ENCODE measurements at regions not wholly inside any gene's neighbourhood (a gene's known extent, or its start where the extent isn't known, plus 50 kb on each side); places are given as distances from the start of the nearest gene placed in this dataset.

DNA sequence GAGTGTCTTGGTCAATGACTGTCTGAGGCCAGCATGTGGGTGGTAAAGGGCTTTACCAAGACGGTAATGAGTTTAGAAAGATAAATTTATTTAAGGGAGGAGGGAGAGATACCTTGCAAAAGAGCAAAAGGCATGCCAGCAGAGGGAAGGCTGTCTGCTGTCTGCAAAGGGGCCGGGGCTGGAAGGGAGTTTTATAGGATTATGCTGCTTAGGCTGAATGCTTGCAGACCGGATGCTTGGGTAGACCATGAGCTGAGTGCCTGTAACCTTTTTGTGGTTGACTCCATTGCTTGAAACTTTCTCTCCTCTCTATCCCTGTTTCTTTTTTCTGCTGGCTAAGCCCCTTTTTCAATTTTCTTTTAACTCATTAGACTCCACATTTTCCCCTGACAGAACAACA is 1543.0 kb downstream of the OTOL1 start:
- H3K27ac ChIP-seq (ENCODE audit: low read depth in 2 of 2, low read length in 1 of 2), result no peak overlapping the region
- no peaks in the 10 kb centered on the region for H3K36me3 ChIP-seq (replicated peaks in 1 of 2; ENCODE audit: control insufficient read depth in 1 of 2, insufficient read depth in 2 of 2, low read length in 1 of 2)
- H3K79me2 ChIP-seq (ENCODE audit: insufficient read depth), result no peaks in the 10 kb centered on the region
- no peaks in the 10 kb centered on the region for H3K9me3 ChIP-seq
- no peaks in the 10 kb centered on the region for H3K9me2 ChIP-seq
- TF ChIP-seq TAF1 (IDR thresholded peaks at IDR 0.05; ENCODE audit: borderline replicate concordance, low read depth, low read length) (no peak), GABPA (IDR thresholded peaks at IDR 0.05; ENCODE audit: low read depth) (no peak), YY1 (IDR thresholded peaks at IDR 0.05; ENCODE audit: low read depth) (no peak), EZH2phosphoT487 (IDR thresholded peaks at IDR 0.05; ENCODE audit: borderline replicate concordance, low read depth) (no peak), NFIC (IDR thresholded peaks at IDR 0.05; ENCODE audit: borderline replicate concordance) (no peak), FOSL2 (IDR thresholded peaks at IDR 0.05; ENCODE audit: borderline replicate concordance, low read depth) (no peak), MEF2A (IDR thresholded peaks at IDR 0.05; ENCODE audit: borderline replicate concordance, low read depth) (no peak), ELF1 (IDR thresholded peaks at IDR 0.05) (no peak), RCOR1 (IDR thresholded peaks at IDR 0.05; ENCODE audit: low read length) (no peak), MXI1 (IDR thresholded peaks at IDR 0.05; ENCODE audit: low read depth, low read length) (no peak), TEAD4 (IDR thresholded peaks at IDR 0.05; ENCODE audit: borderline replicate concordance, insufficient read depth) (no peak), RFX5 (IDR thresholded peaks at IDR 0.05; ENCODE audit: low read length) (no peak), FOXM1 (IDR thresholded peaks at IDR 0.05; ENCODE audit: low read depth) (no peak), NRF1 (IDR thresholded peaks at IDR 0.05; ENCODE audit: low read depth, low read length) (no peak)
- TF ChIP-seq, protein P1, sequence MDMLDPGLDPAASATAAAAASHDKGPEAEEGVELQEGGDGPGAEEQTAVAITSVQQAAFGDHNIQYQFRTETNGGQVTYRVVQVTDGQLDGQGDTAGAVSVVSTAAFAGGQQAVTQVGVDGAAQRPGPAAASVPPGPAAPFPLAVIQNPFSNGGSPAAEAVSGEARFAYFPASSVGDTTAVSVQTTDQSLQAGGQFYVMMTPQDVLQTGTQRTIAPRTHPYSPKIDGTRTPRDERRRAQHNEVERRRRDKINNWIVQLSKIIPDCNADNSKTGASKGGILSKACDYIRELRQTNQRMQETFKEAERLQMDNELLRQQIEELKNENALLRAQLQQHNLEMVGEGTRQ (IDR thresholded peaks at IDR 0.05; ENCODE audit: borderline replicate concordance, low read depth, low read length), result no peak
- TF ChIP-seq, protein P2, sequence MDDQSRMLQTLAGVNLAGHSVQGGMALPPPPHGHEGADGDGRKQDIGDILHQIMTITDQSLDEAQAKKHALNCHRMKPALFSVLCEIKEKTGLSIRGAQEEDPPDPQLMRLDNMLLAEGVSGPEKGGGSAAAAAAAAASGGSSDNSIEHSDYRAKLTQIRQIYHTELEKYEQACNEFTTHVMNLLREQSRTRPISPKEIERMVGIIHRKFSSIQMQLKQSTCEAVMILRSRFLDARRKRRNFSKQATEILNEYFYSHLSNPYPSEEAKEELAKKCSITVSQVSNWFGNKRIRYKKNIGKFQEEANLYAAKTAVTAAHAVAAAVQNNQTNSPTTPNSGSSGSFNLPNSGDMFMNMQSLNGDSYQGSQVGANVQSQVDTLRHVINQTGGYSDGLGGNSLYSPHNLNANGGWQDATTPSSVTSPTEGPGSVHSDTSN (IDR thresholded peaks at IDR 0.05), result no peak
- TF ChIP-seq, protein P3, sequence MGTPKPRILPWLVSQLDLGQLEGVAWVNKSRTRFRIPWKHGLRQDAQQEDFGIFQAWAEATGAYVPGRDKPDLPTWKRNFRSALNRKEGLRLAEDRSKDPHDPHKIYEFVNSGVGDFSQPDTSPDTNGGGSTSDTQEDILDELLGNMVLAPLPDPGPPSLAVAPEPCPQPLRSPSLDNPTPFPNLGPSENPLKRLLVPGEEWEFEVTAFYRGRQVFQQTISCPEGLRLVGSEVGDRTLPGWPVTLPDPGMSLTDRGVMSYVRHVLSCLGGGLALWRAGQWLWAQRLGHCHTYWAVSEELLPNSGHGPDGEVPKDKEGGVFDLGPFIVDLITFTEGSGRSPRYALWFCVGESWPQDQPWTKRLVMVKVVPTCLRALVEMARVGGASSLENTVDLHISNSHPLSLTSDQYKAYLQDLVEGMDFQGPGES (IDR thresholded peaks at IDR 0.05; ENCODE audit: low read depth, low read length), result no peak
- TF ChIP-seq, protein P4, sequence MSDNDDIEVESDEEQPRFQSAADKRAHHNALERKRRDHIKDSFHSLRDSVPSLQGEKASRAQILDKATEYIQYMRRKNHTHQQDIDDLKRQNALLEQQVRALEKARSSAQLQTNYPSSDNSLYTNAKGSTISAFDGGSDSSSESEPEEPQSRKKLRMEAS (IDR thresholded peaks at IDR 0.05; ENCODE audit: low read depth), result no peak
- TF ChIP-seq, protein P5, sequence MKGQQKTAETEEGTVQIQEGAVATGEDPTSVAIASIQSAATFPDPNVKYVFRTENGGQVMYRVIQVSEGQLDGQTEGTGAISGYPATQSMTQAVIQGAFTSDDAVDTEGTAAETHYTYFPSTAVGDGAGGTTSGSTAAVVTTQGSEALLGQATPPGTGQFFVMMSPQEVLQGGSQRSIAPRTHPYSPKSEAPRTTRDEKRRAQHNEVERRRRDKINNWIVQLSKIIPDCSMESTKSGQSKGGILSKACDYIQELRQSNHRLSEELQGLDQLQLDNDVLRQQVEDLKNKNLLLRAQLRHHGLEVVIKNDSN (IDR thresholded peaks at IDR 0.05; ENCODE audit: borderline replicate concordance, low read depth), result no peak
- TF ChIP-seq, protein P6, sequence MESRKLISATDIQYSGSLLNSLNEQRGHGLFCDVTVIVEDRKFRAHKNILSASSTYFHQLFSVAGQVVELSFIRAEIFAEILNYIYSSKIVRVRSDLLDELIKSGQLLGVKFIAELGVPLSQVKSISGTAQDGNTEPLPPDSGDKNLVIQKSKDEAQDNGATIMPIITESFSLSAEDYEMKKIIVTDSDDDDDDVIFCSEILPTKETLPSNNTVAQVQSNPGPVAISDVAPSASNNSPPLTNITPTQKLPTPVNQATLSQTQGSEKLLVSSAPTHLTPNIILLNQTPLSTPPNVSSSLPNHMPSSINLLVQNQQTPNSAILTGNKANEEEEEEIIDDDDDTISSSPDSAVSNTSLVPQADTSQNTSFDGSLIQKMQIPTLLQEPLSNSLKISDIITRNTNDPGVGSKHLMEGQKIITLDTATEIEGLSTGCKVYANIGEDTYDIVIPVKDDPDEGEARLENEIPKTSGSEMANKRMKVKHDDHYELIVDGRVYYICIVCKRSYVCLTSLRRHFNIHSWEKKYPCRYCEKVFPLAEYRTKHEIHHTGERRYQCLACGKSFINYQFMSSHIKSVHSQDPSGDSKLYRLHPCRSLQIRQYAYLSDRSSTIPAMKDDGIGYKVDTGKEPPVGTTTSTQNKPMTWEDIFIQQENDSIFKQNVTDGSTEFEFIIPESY (IDR thresholded peaks at IDR 0.05; ENCODE audit: borderline replicate concordance, low read depth), result no peak
- no peak overlapping the region for H3K9ac ChIP-seq
- no peak for DNase-seq
- H3K4me2 ChIP-seq, result no peak overlapping the region
- CTCF ChIA-PET, result no interaction called here
- H3K4me3 ChIP-seq (ENCODE audit: low read depth in 2 of 2, low read length in 1 of 2), result no peak overlapping the region
- H4K20me1 ChIP-seq (ENCODE audit: insufficient read depth), result no peaks in the 10 kb centered on the region
- WGBS (ENCODE audit: low lambda C conversion rate), result 71% methylated on average over 3 of the region's 3 CpGs
- no peak overlapping the region for H2AFZ ChIP-seq (ENCODE audit: low read depth)
- no peaks in the 10 kb centered on the region for H3F3A ChIP-seq (replicated peaks; ENCODE audit: insufficient read depth)
- H3K27me3 ChIP-seq (ENCODE audit: insufficient read depth), result no peaks in the 10 kb centered on the region
- no peaks in the 10 kb centered on the region for H3K4me1 ChIP-seq (ENCODE audit: control insufficient read depth in 1 of 2, insufficient read depth in 2 of 2, low read depth in 1 of 2, low read length in 1 of 2)
- POLR2A ChIA-PET, result no interaction called here
